ENCODE measurements at regions not wholly inside any gene's neighbourhood (a gene's known extent, or its start where the extent isn't known, plus 50 kb on each side); places are given as distances from the start of the nearest gene placed in this dataset.

GRCh38 chr11:103851166-103851651, 185.2 kb upstream of the DDI1 start:
- TF ChIP-seq CBX3 (IDR thresholded peaks at IDR 0.05; ENCODE audit: borderline replicate concordance, low read depth) (no peak), MAX (IDR thresholded peaks at IDR 0.05; ENCODE audit: low read depth, low read length) (no peak), POLR2A (IDR thresholded peaks at IDR 0.05; ENCODE audit: low read depth, low read length) (no peak), ZNF207 (IDR thresholded peaks at IDR 0.05; ENCODE audit: borderline replicate concordance) (no peak), BACH1 (IDR thresholded peaks at IDR 0.05; ENCODE audit: borderline replicate concordance) (no peak), REST (IDR thresholded peaks at IDR 0.05; ENCODE audit: low read depth, low read length) (no peak), POLR2AphosphoS5 (IDR thresholded peaks at IDR 0.05; ENCODE audit: low read length) (no peak), CTCF (IDR thresholded peaks at IDR 0.05 in 2 of 3, conservative IDR thresholded peaks at IDR 0.05 in 1 of 3; ENCODE audit: control insufficient read depth in 2 of 3, extremely low read depth in 1 of 3, insufficient read depth in 1 of 3, low read depth in 3 of 3, low read length in 3 of 3) (no peak), STAT3 (IDR thresholded peaks at IDR 0.05; ENCODE audit: low read depth, low read length) (no peak)

Measured in GM12878 (cell line).